ENCODE measurements at regions not wholly inside any gene's neighbourhood (a gene's known extent, or its start where the extent isn't known, plus 50 kb on each side); places are given as distances from the start of the nearest gene placed in this dataset.
"Not testable (repeated sequence)": the region's sequence is repeated elsewhere in the genome, so short reads cannot be mapped to it uniquely, and the experiment has no call there.

GRCh38 chr7:148507787-148508186 lies 82.8 kb upstream of the C7orf33 start:
- DNase-seq (ENCODE audit: low read depth) = no peak
- no peak overlapping the region for H3K4me3 ChIP-seq (ENCODE audit: low read depth, low read length)
- no peak for TF ChIP-seq CTCF (IDR thresholded peaks at IDR 0.05; ENCODE audit: low read depth, low read length, missing control alignments)
- in situ Hi-C loops (cut with HindIII; ENCODE audit: low sequenced_read_pairs) = loop anchor here (10.0 kb wide), 1 partner anchor 457 kb away; no protein-coding TSS in a partner anchor

GRCh38 chr7:148514236-148514635 lies 76.3 kb upstream of the C7orf33 start:
- in situ Hi-C loops (cut with HindIII; ENCODE audit: low sequenced_read_pairs) = no loop called here
- no peak overlapping the region for H3K4me3 ChIP-seq (ENCODE audit: low read depth, low read length)
- DNase-seq (ENCODE audit: low read depth) = no peak
- no peak for TF ChIP-seq CTCF (IDR thresholded peaks at IDR 0.05; ENCODE audit: low read depth, low read length, missing control alignments)

GRCh38 chr7:148515237-148515636 lies 75.3 kb upstream of the C7orf33 start:
- no peak for DNase-seq (ENCODE audit: low read depth)
- TF ChIP-seq CTCF (IDR thresholded peaks at IDR 0.05; ENCODE audit: low read depth, low read length, missing control alignments) = no peak
- in situ Hi-C loops (cut with HindIII; ENCODE audit: low sequenced_read_pairs) = no loop called here
- H3K4me3 ChIP-seq (ENCODE audit: low read depth, low read length) = no peak overlapping the region

GRCh38 chr7:148515728-148516695 lies 74.6 kb upstream of the C7orf33 start:
- in situ Hi-C loops (cut with HindIII; ENCODE audit: low sequenced_read_pairs) = no loop called here
- TF ChIP-seq CTCF (IDR thresholded peaks at IDR 0.05; ENCODE audit: low read depth, low read length, missing control alignments) = no peak
- no peak for DNase-seq (ENCODE audit: low read depth)
- no peak overlapping the region for H3K4me3 ChIP-seq (ENCODE audit: low read depth, low read length)

- H3K4me3 ChIP-seq (ENCODE audit: low read depth, low read length); in situ Hi-C loops (cut with HindIII; ENCODE audit: low sequenced_read_pairs); DNase-seq (ENCODE audit: low read depth): not testable (repeated sequence)
Measured at GRCh38 chr7:148519386-148519785, 71.2 kb upstream of the C7orf33 start.

GRCh38 chr7:148521271-148521670 lies 69.3 kb upstream of the C7orf33 start:
- no peak overlapping the region for H3K4me3 ChIP-seq (ENCODE audit: low read depth, low read length)

More at GRCh38 chr7:148521271-148521670, 69.3 kb upstream of the C7orf33 start:
- DNase-seq (ENCODE audit: low read depth) = no peak
- in situ Hi-C loops (cut with HindIII; ENCODE audit: low sequenced_read_pairs) = no loop called here
- no peak for TF ChIP-seq CTCF (IDR thresholded peaks at IDR 0.05; ENCODE audit: low read depth, low read length, missing control alignments)
